Esophagus squamous epithelium (tissue), 5 donors: ENCODE measurements at regions not wholly inside any gene's neighbourhood (a gene's known extent, or its start where the extent isn't known, plus 50 kb on each side); places are given as distances from the start of the nearest gene placed in this dataset.

Source experiments
- DNase-seq: peaks from one replicate; lab custom pipeline; 2025; lab: John Stamatoyannopoulos, UW
- H3K27ac ChIP-seq, 4 donors: fragments of 200-600 bp; sonication (generic); one replicate each; pipeline ENCODE4 v1.5.1; 2016 to 2019; ENCODE audit warnings: mild to moderate bottlenecking in 1 of 4
- H3K27me3 ChIP-seq, 4 donors: fragments of 200-600 bp; sonication (generic); 1 replicate in 3 of 4; 2 replicates in 1 of 4; pipeline versions ENCODE4 v1.5.1 to v1.6.0; 2017 to 2021; ENCODE audit warnings: antibody characterized with exemption in 1 of 4
- H3K36me3 ChIP-seq, 3 donors: fragments of 200-600 bp; sonication (generic); one replicate each; pipeline ENCODE4 v1.5.1; 2016 to 2019
- H3K4me1 ChIP-seq, 3 donors: fragments of 200-600 bp; sonication (generic); one replicate each; pipeline ENCODE4 v1.5.1; 2017 to 2019
- H3K4me3 ChIP-seq, 4 donors: fragments of 200-600 bp; sonication (generic); 1 replicate in 3 of 4; 2 replicates in 1 of 4; pipeline ENCODE4 v1.5.1; 2016 to 2019; ENCODE audit warnings: mild to moderate bottlenecking in 2 of 4, moderate library complexity in 1 of 4
- H3K9me3 ChIP-seq, 3 donors: fragments of 200-600 bp; sonication (generic); one replicate each; pipeline ENCODE4 v1.5.1; 2016 to 2019
- POLR2A ChIP-seq, 4 donors: fragments of 450-650 bp; IDR thresholded peaks; one replicate each; pipeline ENCODE4 v1.6.1; 2017; ENCODE audit warnings: antibody characterized with exemption in 4 of 4, mild to moderate bottlenecking in 4 of 4, moderate library complexity in 3 of 4
- WGBS, 2 donors: methylation state at CpG; one replicate each; pipeline ENCODE4 v1.1.5; 2018; 5-methylcytosine and 5-hydroxymethylcytosine counted together
- intact Hi-C: fragments of 100-400 bp; cut with DNase I; formaldehyde crosslinking; loops from one replicate; pipeline ENCODE4 v1.15.0; 2022
- TF ChIP-seq, protein P1 (sequence below), 6 experiments: fragments of 450-650 bp in 4 of 6; fragments of 200-600 bp in 2 of 6; sonication (generic) in 2 of 6; IDR thresholded peaks; one replicate each; pipeline ENCODE4 v1.5.1; 2016 to 2019; ENCODE audit warnings: antibody characterized with exemption in 6 of 6, mild to moderate bottlenecking in 4 of 6, moderate library complexity in 4 of 6
- donor health status: DM: yes; HTN: yes; CAD: no.

DNA sequence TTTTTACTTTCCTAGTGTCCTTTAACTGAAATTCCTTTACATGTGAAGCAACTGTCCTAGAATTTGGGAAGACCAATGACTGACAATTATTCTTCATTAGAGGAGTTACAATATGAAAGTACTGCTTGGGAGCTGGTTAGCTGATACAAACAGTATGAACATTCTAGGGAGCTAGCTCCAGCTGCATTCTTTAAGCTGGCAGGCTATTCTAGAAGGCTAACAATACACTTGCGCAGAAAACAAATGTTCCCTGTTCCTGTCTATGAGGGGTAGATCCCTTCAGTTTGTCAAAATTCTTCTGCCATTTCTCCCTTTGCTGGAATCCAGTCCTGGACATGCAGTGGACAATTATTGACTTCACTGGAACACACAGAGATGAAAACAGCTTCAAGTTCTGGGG lies 60.2 kb upstream of the NANOGP8 start:
- H3K9me3 ChIP-seq = no peaks in the 10 kb centered on the region
- H3K27ac ChIP-seq = no peak overlapping the region
- intact Hi-C loops = no loop called here
- no peaks in the 10 kb centered on the region for H3K36me3 ChIP-seq
- no peak for DNase-seq
- H3K27me3 ChIP-seq = no peaks in the 10 kb centered on the region
- H3K4me1 ChIP-seq = peaks cover 0 to 8% (median 0%) of the 10 kb centered on the region in 3 donors
- H3K4me3 ChIP-seq = no peak overlapping the region
- WGBS, 2 donors = 64 to 100% methylated on average over 1 of the region's 1 CpG
- TF ChIP-seq, protein P1, sequence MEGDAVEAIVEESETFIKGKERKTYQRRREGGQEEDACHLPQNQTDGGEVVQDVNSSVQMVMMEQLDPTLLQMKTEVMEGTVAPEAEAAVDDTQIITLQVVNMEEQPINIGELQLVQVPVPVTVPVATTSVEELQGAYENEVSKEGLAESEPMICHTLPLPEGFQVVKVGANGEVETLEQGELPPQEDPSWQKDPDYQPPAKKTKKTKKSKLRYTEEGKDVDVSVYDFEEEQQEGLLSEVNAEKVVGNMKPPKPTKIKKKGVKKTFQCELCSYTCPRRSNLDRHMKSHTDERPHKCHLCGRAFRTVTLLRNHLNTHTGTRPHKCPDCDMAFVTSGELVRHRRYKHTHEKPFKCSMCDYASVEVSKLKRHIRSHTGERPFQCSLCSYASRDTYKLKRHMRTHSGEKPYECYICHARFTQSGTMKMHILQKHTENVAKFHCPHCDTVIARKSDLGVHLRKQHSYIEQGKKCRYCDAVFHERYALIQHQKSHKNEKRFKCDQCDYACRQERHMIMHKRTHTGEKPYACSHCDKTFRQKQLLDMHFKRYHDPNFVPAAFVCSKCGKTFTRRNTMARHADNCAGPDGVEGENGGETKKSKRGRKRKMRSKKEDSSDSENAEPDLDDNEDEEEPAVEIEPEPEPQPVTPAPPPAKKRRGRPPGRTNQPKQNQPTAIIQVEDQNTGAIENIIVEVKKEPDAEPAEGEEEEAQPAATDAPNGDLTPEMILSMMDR (IDR thresholded peaks at IDR 0.05) = no peak
- no peak for TF ChIP-seq POLR2A (IDR thresholded peaks at IDR 0.05)

DNA sequence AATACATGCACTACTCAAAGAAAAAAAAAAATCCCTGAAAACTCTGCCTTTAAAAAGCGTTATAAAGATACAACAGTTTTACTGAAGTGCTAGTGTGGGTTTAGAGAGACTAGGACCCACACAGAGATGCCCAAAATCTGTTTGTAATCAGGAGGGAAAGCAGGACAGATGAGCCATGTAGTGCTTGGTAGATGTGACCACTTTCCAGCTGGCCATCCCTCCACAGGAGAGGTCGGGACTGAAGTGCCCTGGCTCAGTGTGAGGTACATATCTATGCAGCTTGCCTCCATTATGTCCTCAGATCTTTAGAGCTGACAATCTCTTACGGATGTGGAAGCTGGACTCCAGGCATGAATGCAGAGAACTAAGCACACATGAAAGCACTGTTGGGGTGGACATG lies 57.5 kb upstream of the NANOGP8 start:
- peaks cover 0 to 8% (median 0%) of the 10 kb centered on the region in 3 donors for H3K4me1 ChIP-seq
- peak overlapping the region in 2 of 4 donors; percentile 28 to 51 for H3K27ac ChIP-seq
- no peaks in the 10 kb centered on the region for H3K36me3 ChIP-seq
- TF ChIP-seq, protein P1 (IDR thresholded peaks at IDR 0.05) = no peak
- TF ChIP-seq POLR2A (IDR thresholded peaks at IDR 0.05) = no peak
- H3K27me3 ChIP-seq = no peaks in the 10 kb centered on the region
- H3K9me3 ChIP-seq = no peaks in the 10 kb centered on the region
- intact Hi-C loops = no loop called here
- H3K4me3 ChIP-seq = no peak overlapping the region
- 75 to 82% methylated on average over 3 of the region's 3 CpGs for WGBS, 2 donors
- no peak for DNase-seq

- Histone ChIP-seq H3K36me3 (no peaks in the 10 kb centered on the region), H3K9me3 (no peaks in the 10 kb centered on the region), H3K4me3 (no peak overlapping the region), H3K4me1 (peaks cover 0 to 8% (median 0%) of the 10 kb centered on the region in 3 donors), H3K27ac (peak overlapping the region in 2 of 4 donors; percentile 22 to 51), H3K27me3 (no peaks in the 10 kb centered on the region)
- DNase-seq = no peak
- TF ChIP-seq POLR2A (IDR thresholded peaks at IDR 0.05) = no peak
- TF ChIP-seq, protein P1 (IDR thresholded peaks at IDR 0.05) = no peak
- intact Hi-C loops = no loop called here
These were observed 56.8 kb upstream of the NANOGP8 start for GRCh38 chr15:35141743-35142471.

GRCh38 chr15:35139822-35140221 lies 54.7 kb upstream of the NANOGP8 start:
- intact Hi-C loops = no loop called here
- TF ChIP-seq, protein P1 (IDR thresholded peaks at IDR 0.05) = no peak
- no peak for TF ChIP-seq POLR2A (IDR thresholded peaks at IDR 0.05)
- H3K4me1 ChIP-seq = peaks cover 0 to 8% (median 0%) of the 10 kb centered on the region in 3 donors
- no peaks in the 10 kb centered on the region for H3K9me3 ChIP-seq
- no peak for DNase-seq
- H3K27me3 ChIP-seq = no peaks in the 10 kb centered on the region
- no peak overlapping the region for H3K27ac ChIP-seq
- H3K36me3 ChIP-seq = no peaks in the 10 kb centered on the region
- 85 to 93% methylated on average over 6 of the region's 6 CpGs for WGBS, 2 donors
- no peak overlapping the region for H3K4me3 ChIP-seq

GRCh38 chr15:35137190-35137574 lies 52.1 kb upstream of the NANOGP8 start:
- TF ChIP-seq, protein P1 (IDR thresholded peaks at IDR 0.05) = no peak
- TF ChIP-seq POLR2A (IDR thresholded peaks at IDR 0.05) = no peak
- Histone ChIP-seq H3K36me3 (no peaks in the 10 kb centered on the region), H3K27ac (no peak overlapping the region), H3K27me3 (no peaks in the 10 kb centered on the region), H3K4me1 (peaks cover 0 to 8% (median 0%) of the 10 kb centered on the region in 3 donors), H3K4me3 (no peak overlapping the region), H3K9me3 (no peaks in the 10 kb centered on the region)
- intact Hi-C loops = no loop called here
- DNase-seq = no peak
